ENCODE measurements at regions not wholly inside any gene's neighbourhood (a gene's known extent, or its start where the extent isn't known, plus 50 kb on each side); places are given as distances from the start of the nearest gene placed in this dataset.

DNA sequence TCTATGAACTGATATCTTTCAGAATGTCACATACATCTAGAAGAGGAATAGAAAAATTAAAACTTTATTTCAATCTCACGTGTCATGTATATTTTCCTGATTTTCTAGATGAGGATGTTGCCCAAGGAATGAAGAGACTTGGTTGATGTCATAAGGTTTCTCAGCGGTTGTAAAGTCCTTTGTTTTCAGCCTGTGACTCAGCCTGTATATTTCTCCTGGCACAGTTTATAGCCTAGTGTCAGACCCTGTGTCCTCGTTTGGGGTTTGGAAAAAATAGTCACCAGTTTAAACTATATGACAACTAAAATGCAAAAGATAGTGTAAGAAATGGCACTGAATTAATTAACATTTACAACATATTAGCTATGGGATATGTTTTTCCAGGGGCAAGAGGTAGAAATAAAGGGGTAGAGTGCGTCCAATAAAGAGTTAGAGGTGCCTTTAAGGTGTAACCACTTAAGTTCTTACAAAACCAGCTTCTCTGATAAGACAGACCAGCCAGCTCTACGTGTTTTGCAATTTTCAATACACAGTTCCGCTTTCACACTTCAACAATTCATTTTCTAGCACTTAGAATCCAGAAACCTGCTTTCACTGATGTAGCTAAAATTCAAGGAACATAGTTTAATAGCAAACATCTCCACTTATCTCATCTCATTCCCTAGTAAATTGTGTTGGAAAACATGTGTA is 1432.6 kb upstream of the TENM4 start:
- no peaks in the 10 kb centered on the region for H3K27me3 ChIP-seq
- H3K4me1 ChIP-seq, result peaks cover 0 to 6% (median 0%) of the 10 kb centered on the region in 3 donors
- DNase-seq, result no peak
- intact Hi-C loops (cut with DNase I), result no loop called here
- no peaks in the 10 kb centered on the region for H3K36me3 ChIP-seq
- WGBS, 2 donors, result 53 to 56% methylated on average over 6 of the region's 6 CpGs
- no peaks in the 10 kb centered on the region for H3K9me3 ChIP-seq
- TF ChIP-seq, protein P1, sequence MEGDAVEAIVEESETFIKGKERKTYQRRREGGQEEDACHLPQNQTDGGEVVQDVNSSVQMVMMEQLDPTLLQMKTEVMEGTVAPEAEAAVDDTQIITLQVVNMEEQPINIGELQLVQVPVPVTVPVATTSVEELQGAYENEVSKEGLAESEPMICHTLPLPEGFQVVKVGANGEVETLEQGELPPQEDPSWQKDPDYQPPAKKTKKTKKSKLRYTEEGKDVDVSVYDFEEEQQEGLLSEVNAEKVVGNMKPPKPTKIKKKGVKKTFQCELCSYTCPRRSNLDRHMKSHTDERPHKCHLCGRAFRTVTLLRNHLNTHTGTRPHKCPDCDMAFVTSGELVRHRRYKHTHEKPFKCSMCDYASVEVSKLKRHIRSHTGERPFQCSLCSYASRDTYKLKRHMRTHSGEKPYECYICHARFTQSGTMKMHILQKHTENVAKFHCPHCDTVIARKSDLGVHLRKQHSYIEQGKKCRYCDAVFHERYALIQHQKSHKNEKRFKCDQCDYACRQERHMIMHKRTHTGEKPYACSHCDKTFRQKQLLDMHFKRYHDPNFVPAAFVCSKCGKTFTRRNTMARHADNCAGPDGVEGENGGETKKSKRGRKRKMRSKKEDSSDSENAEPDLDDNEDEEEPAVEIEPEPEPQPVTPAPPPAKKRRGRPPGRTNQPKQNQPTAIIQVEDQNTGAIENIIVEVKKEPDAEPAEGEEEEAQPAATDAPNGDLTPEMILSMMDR (IDR thresholded peaks at IDR 0.05), result no peak
- no peak for TF ChIP-seq POLR2A (IDR thresholded peaks at IDR 0.05)
- no peak overlapping the region for H3K27ac ChIP-seq
- no peak overlapping the region for H3K4me3 ChIP-seq

- Histone ChIP-seq H3K27me3 (no peaks in the 10 kb centered on the region), H3K36me3 (no peaks in the 10 kb centered on the region), H3K9me3 (no peaks in the 10 kb centered on the region), H3K27ac (no peak overlapping the region), H3K4me3 (no peak overlapping the region), H3K4me1 (peaks cover 0 to 6% (median 0%) of the 10 kb centered on the region in 3 donors)
- intact Hi-C loops (cut with DNase I), result no loop called here
- no peak for TF ChIP-seq POLR2A (IDR thresholded peaks at IDR 0.05)
- TF ChIP-seq, protein P1 (IDR thresholded peaks at IDR 0.05), result no peak
- no peak for DNase-seq
Measured at GRCh38 chr11:80872116-80872728, 1431.4 kb upstream of the TENM4 start.

DNA sequence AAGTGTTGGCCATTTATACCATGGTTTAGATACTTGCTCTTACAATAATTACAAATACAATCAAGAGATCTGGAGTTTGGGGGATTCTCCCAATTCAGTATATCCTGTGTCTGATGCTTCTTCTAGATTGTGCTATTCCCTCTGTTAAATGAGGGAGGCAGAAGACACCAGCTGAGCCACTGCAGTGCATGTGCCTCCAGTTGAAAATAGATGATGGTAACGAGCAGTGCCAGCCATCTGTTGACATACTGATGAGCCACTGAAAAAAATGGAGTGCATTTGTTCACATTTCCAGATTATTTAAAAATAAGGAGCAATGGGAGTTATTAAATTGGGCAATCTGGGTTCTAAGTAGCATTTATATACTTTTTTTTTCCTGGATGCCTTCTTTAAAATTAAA is 1428.0 kb upstream of the TENM4 start:
- Histone ChIP-seq H3K9me3 (no peaks in the 10 kb centered on the region), H3K27ac (no peak overlapping the region), H3K27me3 (no peaks in the 10 kb centered on the region), H3K4me3 (no peak overlapping the region), H3K36me3 (no peaks in the 10 kb centered on the region), H3K4me1 (peaks cover 0 to 5% (median 0%) of the 10 kb centered on the region in 3 donors)
- WGBS, 2 donors, result 45 to 73% methylated on average over 1 of the region's 1 CpG
- TF ChIP-seq, protein P1 (IDR thresholded peaks at IDR 0.05), result no peak
- no peak for TF ChIP-seq POLR2A (IDR thresholded peaks at IDR 0.05)
- DNase-seq, result no peak
- intact Hi-C loops (cut with DNase I), result no loop called here

DNA sequence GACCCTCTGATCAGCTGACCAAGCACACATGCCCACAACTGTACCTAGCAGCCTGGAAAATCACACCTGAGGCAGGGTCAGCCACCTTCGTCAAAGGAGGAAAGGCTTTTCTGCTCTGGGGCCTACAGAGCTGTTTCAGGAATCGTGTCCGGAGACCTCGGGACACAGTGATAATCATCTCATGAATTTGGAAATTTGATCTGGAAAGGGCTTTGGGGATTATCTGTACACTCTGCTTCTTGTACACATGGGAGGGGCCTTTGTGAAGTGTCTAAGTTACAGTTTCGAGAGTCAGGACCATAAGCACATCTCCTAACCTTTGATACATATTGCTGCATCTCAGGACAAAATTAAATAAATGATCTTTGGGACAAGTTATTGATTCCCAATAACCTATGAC is 1421.2 kb upstream of the TENM4 start:
- Histone ChIP-seq H3K4me1 (no peaks in the 10 kb centered on the region), H3K36me3 (no peaks in the 10 kb centered on the region), H3K9me3 (no peaks in the 10 kb centered on the region), H3K27me3 (no peaks in the 10 kb centered on the region), H3K27ac (no peak overlapping the region), H3K4me3 (no peak overlapping the region)
- DNase-seq, result no peak
- intact Hi-C loops (cut with DNase I), result no loop called here
- WGBS, 2 donors, result 95 to 97% methylated on average over 3 to 5 of the region's 5 CpGs
- no peak for TF ChIP-seq POLR2A (IDR thresholded peaks at IDR 0.05)
- TF ChIP-seq, protein P1 (IDR thresholded peaks at IDR 0.05), result no peak

DNA sequence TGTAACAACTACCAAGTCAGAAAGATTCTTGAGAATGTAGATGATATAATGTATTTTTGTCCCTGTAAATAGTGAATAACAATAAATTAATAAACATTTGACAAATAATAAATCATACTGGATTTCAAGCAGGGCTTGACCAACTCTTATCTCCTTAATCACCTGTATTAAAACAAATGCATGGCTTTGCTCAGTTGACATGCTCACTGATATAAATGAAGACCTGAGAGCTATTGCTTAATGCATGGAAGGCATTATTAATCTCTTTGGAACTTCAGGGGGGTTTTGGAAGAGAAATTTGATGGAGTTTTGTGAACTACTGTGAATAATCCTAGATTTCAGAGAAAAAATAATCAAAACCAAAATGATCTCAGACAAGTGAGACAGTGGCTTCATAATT is 1420.4 kb upstream of the TENM4 start:
- no peak overlapping the region for H3K4me3 ChIP-seq
- DNase-seq, result no peak
- H3K27me3 ChIP-seq, result no peaks in the 10 kb centered on the region

More for the DNA sequence above, 1420.4 kb upstream of the TENM4 start:
- no peaks in the 10 kb centered on the region for H3K36me3 ChIP-seq
- H3K27ac ChIP-seq, result no peak overlapping the region
- no peaks in the 10 kb centered on the region for H3K4me1 ChIP-seq
- intact Hi-C loops (cut with DNase I), result no loop called here
- H3K9me3 ChIP-seq, result no peaks in the 10 kb centered on the region
- TF ChIP-seq POLR2A (IDR thresholded peaks at IDR 0.05), result no peak
- TF ChIP-seq, protein P1 (IDR thresholded peaks at IDR 0.05), result no peak
